GM18870 (cell line): ENCODE measurements at regions not wholly inside any gene's neighbourhood (a gene's known extent, or its start where the extent isn't known, plus 50 kb on each side); places are given as distances from the start of the nearest gene placed in this dataset.
A peak's percentile ranks its signal among the peaks of the same experiment; 100 is the strongest.
"Not testable (repeated sequence)": the region's sequence is repeated elsewhere in the genome, so short reads cannot be mapped to it uniquely, and the experiment has no call there.

Experiments used
- ATAC-seq: cut with Tn5 transposase; IDR thresholded peaks from one replicate; pipeline ENCODE4 v1.9.1; 2021; ENCODE audit warnings: moderate library complexity; ENCODE audit not compliant: unreplicated experiment

DNA sequence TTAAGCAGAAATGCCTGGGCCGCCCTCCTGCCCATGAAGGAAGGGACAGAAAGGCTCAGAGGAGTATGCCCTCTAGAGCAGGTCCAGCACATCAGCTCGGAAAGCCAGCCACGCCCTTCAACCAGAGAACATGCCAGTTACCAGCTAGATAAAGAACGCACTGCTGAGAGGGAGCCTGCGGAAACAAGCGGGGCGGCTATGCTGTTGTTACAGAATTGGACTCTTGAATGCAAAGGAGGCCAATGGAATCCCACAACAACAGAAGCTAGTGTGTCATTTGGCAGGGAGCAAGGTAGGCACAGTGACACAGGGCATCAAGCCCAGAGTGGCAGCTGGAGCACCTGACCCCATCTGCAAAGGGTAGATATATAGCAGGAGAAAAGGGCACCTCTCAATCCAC is 242.9 kb upstream of the ID2 start:
- ATAC-seq, result no peak

DNA sequence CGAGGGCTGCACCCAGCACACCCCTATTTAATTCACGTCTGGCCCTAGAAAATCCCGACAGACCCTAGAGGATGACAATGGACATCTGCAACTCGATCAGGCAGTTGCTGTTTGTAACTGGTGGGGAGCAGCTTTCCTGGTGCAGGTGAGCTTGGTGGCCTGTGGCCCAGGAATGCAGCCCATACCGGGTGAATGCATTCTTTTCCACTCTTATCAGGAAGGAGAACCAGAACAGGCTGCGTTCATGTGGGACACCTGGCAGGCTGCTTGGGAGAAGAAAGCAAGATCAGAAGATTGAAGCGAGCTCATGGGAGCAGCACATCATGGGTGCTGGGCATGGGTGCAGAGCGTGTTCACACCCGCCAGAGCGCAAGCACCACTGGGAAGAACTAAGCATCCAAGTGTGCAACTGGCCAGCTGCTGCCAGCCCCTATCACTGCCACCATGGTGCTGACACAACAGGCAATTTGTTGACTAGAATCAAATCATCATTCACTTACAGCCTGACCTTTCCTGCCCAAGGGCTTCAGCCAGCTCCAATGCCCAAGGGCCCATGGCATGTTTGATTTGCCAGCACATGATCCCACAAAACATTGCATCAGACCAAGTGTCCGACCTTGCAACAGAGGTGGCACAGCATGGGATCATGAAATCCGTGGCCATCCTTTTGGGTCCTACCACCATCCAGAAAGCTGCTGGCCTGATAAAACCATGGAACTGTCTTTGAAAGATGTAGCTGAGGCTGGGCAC is 241.7 kb upstream of the ID2 start:
- no peak for ATAC-seq

DNA sequence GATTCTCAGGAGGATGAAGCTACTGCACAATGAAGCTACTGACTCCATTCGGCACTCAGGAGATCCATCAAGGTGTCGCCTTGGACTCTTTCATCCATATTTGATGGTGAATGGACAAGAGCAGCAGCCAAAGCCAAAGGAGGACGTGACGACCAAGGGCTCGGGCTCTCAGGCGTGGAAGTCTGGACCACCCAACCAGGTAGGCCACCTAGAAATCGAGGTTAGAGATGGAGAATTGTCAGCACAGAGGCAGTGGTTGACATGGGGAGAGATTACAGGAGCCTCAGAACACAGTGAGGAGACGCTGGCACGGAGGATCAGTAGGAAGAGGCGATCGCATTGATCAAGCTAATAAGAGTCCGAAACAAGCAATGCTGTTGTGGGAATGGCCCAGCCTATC is 240.5 kb upstream of the ID2 start:
- no peak for ATAC-seq

DNA sequence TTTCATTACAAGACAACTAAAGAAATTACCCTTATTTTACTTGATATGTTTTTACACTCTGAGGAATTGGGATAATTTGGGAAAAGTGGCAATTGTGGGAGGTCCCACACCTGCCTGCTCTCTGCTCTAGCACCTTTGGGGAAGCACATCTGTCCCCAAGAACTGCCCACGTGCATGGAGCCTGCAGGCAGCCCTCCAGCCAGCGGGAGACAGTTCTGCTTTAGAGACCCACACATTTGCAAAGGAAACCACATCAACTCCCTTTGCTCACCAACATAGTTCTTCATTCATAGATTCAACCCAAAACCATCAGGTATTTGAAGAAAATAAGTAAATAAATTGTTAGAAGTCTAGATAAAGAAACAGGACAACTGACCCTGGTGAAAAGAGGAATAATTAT is 239.9 kb upstream of the ID2 start:
- peak; percentile 73 for ATAC-seq

DNA sequence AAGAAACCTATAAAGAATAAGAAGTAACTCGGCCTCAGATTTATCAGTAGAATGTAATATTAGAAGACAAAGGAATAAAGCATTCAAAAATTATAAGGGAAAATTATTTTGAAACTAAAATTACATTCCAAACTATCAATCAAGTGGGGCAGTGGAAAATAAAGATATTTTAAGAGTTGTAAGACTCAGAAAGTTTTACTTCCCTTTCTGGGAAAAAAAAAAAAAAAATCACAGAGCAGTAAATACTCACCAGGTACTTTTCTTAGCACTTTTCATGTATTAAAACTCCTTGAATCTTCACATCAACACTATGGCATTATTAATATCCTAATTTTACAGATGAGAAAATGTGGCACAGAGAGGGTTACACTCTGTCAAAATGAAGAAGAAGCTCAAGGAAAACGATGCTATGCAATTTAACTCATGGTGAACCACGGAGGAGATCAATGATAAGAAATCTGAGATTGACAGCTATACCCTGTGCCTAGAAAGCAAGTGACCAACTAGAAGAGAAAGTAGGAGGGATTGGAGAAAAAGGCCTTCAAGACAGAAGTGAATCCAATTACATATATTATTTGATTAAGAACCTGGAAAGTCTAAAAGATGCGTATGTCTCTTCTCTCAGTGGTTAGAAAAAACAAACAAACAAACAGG is 238.9 kb upstream of the ID2 start:
- ATAC-seq, result no peak

DNA sequence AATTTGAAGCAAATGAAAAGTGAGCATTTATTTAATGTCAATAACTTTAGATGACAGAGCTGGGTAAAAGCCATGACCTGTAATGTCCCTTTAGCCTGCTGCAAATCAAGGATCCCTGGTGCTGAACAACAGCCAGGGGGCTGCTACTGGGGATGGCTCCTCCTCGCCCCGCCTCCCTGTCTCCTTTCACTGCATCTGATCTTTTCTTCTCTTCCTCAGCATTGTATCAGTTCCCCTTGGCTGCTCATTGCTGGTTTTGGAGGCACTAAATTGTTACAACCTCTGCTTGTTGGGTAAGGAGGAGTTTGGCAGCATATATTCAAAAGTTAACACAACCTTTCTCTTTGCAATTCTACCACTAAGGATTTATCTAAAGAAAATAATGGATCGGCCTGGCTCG is 236.3 kb upstream of the ID2 start:
- ATAC-seq, result no peak

DNA sequence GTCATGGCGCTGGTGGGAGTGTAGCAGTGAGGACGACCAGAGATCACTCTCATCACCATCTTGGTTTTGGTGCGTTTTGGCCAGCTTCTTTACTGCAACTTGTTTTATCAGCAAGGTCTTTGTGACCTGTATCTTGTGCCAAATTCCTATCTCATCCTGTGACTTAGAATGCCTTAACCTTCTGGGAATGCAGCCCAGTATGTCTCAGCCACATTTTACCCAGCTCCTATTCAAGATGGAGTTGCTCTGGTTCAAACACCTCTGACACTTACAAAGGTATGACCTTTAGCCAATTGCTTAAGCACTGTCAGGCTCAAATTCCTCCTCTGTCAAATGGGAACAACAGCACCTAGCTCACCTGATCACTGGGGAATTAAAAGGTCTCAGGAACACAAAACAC is 235.1 kb upstream of the ID2 start:
- ATAC-seq, result not testable (repeated sequence)

DNA sequence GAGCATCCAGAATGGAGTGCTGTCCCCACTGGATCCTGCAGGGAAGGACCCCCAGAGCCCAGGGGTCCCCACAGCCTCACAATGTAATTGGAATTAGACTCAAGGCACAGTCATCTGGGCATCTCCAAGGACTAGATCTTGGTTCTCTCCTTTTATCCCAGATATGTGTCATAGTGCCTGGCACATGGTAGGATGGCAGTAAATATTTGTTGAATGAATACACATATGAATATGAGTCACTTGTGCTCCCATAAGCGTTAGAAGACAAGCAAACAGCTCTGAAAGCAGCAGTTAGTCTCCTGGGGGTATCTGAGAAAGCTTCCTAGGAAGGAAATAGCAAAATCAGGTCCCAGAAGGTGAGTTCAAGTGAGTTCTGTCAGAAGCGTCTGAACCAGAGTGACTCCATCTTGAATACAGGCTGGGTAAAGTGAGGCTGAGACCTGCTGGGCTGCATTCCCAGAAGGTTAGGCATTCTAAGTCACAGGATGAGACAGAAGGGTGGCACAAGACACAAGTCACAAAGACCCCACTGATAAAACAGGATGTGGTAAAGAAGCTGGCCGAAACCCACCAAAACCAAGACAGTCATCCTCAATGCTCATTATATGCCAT is 234.1 kb upstream of the ID2 start:
- no peak for ATAC-seq

DNA sequence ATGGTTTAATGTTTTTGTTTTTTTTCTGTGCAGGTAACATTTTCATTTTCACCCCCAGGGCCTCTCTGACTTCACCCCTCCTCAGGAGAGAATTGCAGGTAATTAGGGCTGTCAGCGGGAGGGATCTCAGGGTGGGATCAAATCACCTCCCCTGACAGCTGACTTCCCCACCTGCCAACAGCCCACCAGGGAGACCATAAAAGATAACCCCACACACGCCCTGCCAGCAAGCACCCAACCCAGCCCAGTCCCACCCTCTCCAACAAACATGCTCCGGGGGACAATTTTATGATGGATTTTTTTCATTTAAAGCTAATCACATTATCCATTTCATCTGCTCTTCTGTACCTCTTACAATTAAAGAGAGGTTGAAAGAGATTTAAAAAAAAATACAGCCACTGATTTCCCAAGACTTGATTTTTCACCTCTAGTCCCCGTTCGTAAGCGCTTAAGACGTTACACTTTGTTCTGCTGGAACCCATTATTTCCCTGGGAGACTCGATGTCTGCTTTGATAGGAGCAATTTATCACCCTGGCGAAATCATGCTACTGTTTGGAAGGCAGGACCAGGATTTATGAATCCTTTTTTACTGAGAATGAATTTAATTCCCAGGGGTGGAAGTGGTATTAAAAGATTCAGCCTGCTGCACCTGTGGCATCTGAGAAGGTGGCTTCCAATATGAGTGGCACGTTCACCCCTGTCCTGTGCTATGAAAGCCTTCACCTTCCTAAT is 232.9 kb upstream of the ID2 start:
- ATAC-seq, result no peak

DNA sequence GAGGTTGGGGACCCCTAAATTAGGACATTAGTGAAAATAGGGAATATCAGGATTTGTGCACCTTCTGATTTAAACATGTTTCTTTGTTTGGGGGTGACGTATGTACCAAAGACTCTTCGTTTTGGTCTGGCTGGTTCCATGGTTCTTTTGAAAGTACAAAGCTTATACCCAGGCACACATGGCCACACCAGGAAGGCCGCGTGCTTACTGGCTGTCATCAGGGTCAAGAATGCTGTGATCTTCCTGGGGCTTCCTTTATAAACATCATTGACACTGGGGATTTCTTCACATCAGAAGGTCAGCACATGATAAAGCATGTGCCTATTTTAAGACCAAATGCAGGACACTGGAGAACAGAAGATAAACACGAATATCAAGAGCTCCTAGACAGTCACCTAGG is 230.6 kb upstream of the ID2 start:
- ATAC-seq, result no peak

DNA sequence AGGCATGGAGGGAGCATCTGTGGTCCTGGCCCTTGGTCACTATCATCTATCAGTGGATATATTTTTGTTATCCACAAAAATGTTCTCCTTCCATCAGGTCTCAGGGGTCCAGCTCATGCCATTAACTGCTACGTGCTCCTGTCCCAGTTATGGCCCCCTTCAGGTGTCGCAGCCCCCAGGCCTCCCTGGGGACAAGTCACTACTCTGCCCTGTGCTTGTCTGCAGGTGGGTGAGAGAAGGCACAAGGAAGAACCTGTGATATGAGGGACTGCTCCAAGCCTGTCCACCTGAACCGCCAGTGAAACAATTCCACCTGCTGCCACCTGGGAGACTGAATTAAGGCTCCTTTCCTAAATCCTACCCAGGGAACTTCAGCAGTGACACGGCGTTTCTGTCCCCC is 229.6 kb upstream of the ID2 start:
- ATAC-seq, result no peak

DNA sequence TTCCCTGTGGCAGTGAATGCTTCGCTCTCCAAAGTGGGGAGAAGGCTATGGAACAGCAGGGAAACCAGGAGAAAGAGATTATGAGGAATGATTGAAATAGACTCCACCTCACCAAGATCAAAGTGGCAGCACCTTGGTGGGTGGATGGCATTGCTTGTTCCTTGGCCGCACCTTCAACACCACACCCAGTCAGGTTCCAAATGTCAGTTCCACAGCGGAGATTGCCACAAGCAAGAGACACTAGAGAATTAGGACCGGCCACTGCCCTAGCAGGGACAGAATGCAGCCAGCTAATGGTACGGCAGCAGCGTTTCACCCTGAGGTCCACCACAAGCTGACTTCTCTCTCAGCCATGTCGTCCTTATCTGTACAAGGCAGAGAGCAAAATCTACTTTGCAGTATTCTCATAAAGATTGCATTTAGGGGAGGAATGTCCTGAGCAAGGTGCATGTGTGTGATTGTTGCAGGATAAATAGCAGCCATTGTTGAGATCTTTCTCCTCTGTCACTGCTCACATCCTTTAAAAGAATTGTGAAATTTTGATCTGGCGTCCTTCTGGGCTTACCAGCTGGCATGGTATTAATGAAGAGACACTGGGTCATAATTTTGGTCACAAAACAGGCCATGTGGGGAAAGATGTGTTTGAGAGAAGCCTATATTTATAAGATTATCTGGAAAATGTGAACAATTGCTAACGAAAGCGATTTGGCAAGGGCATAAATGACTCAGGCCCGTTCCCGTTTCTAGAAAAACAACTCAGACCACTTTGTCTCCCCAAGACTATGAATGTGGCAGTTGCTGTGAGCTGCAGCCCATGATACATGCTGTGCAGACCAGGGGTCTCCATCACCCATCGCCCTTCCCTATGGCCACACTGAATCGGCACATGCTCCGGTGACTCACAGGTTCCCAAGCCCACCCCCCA is 228.6 kb upstream of the ID2 start:
- no peak for ATAC-seq

DNA sequence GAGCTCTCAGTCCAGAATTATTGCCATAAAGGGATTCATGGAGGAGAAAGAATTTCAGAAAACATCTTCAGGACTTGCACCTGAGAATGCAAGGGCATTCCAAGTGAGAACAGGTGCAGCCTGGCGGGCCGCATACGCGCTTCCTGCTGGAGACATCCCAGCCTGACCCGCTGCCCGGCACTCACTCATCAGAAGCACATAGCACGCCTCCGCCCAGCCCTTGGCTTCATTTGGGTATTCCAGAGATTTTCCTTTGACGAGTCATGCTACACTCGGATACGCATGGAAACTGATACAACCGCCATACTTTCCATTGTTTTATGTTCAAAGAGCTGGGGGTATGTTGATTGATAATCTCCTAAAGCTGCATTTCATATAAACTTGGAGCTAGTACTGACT is 228.0 kb upstream of the ID2 start:
- ATAC-seq, result no peak

DNA sequence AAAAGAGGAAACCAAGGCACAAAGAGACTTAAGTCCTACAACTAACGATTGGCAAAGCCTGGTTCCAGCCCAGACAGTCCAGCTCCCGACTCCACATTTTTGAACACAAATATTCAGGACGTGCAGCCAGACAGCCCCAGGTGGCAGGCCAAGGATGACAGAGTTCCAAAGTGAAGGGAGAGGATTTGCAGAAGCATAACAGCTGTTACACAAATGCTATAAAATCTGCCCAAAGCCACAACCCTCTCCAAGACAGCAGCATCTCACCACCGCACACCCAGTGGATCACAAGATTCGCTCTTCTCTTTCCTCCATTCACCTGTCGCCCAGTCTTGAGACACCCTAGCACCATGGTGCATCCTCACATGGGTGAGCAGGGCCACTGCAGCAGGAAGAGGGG is 227.1 kb upstream of the ID2 start:
- ATAC-seq, result no peak

DNA sequence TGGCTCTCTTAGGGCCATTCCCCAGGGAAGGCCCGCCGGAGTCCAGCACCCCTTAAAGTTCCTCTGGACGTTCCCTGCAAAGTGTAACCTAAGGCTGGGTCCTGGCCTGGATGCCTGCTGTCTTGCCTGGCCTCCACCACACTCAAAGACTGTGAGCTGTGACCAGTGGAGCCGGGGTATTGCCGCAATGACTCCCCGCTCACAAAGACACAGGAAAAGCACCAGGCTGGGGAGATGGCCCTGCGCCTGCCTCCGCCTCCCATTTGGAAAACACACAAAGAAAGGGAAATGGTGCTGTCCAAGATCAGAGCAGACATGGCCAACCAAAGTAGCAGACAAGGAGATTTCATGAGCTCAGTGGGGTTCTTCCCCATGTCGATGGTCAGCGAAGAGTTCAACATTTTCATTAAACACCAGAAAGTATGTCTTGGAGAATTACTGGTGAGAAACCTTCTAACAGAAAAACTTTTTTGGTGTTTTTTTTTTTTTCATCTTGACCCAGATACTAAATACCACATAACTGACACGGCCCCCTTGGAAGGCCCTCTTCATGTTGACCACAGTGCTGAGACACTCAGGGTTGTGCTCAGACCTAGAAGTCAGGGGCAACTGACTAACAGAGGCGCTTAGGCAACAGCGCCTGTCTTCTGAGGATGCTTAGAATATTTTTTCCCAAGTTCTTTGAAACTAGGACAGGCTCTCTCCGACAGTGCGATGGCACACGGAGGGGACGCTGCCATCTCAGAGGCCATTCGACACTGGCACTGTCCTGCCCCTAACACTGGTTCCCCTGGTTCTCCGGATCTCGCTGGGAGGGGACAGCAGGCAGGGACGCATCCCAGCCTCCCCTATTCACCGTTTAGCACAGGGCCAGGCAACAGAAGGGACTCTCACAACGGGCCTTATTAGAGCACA is 226.4 kb upstream of the ID2 start:
- no peak for ATAC-seq

DNA sequence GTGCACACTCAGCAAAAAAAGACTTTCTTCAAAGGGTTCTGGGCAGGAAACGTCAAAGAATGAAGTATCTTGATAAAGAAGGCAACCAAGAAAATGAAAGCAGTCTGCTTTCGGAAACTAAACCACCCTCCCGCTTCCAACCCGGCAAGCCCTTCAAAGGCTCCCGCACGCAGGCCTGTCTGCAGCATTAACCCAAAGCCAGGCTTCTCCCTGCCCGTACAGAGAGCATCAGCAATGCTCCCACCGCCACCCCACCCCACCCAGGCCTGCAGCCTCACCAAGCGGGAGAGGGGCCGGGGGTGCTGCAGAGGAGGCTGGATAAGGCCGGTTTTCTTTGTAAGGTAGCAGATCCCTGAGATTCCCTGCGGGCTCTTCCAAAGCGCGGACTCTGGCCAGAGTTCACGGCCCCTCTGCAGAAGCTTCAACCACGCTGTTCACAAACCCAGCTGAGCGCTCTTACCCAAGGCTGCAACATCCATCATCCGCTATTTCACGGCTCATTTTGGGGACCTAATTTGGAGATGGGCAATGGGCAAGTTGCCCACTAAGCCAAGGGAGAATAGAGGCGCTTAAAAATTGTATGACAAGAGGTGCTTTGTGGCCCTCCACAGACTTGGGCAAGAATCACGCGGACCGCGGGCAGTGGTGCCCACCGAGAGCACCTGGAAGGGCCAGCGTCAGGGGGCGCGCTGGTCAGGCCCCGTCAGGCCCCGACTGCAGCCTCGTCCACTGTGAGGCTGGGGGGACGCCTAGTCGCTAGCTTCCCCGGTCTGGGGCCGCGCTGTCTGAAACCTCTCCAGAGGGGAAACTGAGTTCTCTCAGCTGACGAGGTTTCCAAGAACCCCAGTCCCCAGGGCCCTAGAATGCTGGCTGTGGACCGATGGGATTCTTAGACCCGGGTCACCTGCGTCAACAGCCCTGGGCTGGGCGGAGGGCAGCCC is 225.4 kb upstream of the ID2 start:
- ATAC-seq, result peak; percentile 57

DNA sequence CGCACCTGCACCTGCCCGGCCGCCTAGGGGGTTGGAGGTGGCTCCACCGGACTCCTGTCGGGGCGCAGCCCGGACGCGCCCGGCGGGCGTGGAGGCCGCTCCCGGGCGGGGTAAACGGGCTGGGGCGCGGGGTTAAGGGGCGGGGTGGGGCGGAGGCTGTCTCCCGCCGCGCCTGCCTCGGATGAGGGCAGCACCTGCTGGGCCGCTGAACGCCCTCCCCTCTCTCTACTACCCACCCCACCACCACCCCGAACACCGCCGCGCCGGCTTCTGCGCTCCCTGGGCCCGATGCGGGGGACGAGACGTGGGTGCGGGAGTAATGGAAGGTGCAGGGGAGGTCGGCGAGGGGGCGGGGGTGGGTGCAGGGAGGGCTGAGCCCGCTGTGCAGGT is 224.8 kb upstream of the ID2 start:
- ATAC-seq, result no peak

DNA sequence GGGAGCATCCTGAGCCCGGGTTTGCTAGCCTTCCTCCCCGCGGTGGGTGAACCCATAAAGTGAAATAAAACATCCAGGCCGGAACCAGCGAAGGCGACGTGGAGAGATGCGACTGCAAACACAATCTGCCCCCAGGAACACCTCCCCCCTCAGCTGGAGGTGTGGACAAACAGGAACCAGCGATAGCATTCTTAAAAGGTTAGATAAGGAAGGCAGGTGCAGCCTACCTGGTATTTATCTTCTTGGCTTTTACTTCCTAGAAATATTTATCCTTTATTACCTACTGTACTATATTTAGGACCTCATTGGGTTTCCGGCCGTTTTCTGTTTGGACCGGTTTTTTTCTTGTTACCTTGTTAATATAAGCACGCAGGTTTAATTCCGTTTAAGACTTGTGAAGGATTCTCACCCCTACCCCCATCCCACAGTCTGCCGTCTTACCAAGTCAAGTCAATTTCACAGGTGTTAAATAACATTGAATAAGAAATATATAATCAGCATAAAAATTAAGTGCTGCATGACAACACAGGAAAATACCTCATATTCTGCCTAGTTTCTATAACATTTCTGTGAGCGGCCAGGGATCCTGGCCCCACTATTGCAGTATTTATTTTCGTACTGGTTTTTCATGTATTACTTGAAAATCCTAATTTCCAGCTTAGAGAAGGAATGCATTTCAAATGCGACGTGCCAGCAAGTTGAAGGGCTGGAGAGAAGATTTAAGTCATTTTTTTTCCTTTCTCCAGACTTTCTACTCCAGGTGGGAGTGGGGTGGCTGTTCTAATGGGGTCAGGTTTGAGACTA is 224.0 kb upstream of the ID2 start:
- no peak for ATAC-seq
